IPS-20b (cell line): ENCODE measurements at regions not wholly inside any gene's neighbourhood (a gene's known extent, or its start where the extent isn't known, plus 50 kb on each side); places are given as distances from the start of the nearest gene placed in this dataset.
"Not testable (repeated sequence)": the region's sequence is repeated elsewhere in the genome, so short reads cannot be mapped to it uniquely, and the experiment has no call there.

Experiments
- H3K27ac ChIP-seq: one replicate; pipeline ENCODE4 v1.5.1; 2013; ENCODE audit warnings: low read length
- H3K27me3 ChIP-seq: 2 replicates; pipeline ENCODE4 v1.6.1; 2013; ENCODE audit warnings: mild to moderate bottlenecking, low read length, inconsistent platforms; ENCODE audit not compliant: insufficient read depth
- H3K36me3 ChIP-seq: 2 replicates; pipeline ENCODE4 v1.6.1; 2013; ENCODE audit warnings: low read depth, mild to moderate bottlenecking, inconsistent platforms, low read length, moderate library complexity; ENCODE audit not compliant: insufficient read depth
- H3K4me1 ChIP-seq: 2 replicates; pipeline ENCODE4 v1.6.1; 2013; ENCODE audit warnings: mild to moderate bottlenecking, control low read depth, inconsistent platforms, low read length, moderate library complexity; ENCODE audit not compliant: insufficient read depth
- H3K4me3 ChIP-seq: 2 replicates; pipeline ENCODE4 v1.5.1; 2013; ENCODE audit warnings: mild to moderate bottlenecking, low read length, inconsistent platforms
- H3K9ac ChIP-seq: 2 replicates; pipeline ENCODE4 v1.6.1; 2013; ENCODE audit warnings: low read depth, mild to moderate bottlenecking, inconsistent platforms, low read length, moderate library complexity
- H3K9me3 ChIP-seq: 2 replicates; pipeline ENCODE4 v1.6.1; 2013; ENCODE audit warnings: mild to moderate bottlenecking, low read depth, low read length, inconsistent platforms; ENCODE audit not compliant: insufficient read depth

DNA sequence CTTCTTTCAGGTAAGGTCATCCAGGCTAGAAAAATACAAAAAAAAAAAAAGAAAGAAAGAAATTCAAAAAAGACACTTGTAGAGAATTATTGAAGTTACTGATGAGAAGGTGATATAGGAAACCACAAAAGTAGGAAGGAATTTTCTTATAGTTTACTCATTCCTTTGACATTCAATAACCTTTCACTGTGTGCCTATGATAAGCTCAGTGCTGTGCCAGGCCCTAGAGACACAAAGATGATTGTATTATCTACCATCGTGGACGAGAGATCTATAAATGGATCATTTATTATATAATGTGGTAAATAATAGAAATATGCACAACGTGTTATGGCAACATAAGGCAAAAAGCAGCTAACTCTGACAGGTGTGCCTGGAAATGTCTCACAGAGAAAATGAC lies 109.6 kb upstream of the NGF start:
- H3K36me3 ChIP-seq = no peaks in the 10 kb centered on the region
- no peak overlapping the region for H3K4me3 ChIP-seq
- H3K27me3 ChIP-seq = no peaks in the 10 kb centered on the region

DNA sequence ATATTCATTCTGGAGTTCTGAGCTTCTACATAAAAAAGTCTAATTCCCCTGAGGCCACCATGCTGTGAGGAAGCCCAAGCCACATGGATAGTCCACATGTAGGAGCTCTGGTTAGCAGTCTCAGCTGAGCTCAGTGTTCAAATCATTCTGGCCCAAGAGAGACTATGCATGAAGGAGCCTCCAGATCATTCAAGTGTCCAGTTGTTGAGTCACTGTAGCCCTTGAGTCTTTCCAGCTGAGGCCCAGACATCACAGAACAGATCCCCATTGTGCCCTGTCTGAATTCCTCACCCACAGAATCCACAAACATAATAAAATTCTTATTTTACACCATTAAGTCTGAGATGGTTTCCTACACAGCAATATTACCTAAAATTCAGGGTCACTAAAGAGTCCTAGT lies 107.0 kb upstream of the NGF start:
- H3K4me1 ChIP-seq = no peaks in the 10 kb centered on the region
- no peak overlapping the region for H3K4me3 ChIP-seq
- no peak overlapping the region for H3K9ac ChIP-seq
- H3K9me3 ChIP-seq = no peaks in the 10 kb centered on the region
- H3K27ac ChIP-seq = no peak overlapping the region
- no peaks in the 10 kb centered on the region for H3K27me3 ChIP-seq
- no peaks in the 10 kb centered on the region for H3K36me3 ChIP-seq

More for the DNA sequence above, 109.6 kb upstream of the NGF start:
- Histone ChIP-seq H3K9ac (no peak overlapping the region), H3K4me1 (no peaks in the 10 kb centered on the region), H3K9me3 (no peaks in the 10 kb centered on the region), H3K27ac (no peak overlapping the region)

DNA sequence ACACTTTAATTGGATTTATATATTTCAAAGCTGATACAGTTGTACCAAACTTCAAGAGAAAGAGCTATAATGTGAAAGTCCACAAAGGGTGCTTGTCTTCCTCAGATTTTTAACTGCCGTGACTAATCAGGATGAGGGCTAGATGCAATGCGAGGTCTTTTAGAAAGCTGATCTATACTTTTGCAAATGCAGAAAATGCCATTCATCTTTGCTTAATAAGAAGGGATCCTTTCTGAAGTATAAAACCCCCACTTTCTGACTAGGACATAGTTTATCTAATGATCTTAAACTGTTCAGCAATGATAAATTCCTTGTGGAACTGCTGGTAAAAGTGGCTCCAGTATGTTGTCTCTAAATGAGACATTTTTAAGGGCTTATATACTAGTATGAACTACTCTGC lies 102.7 kb upstream of the NGF start:
- Histone ChIP-seq H3K4me1 (peaks cover 15% of the 10 kb centered on the region; the same call in 1 of the 2 replicates), H3K9me3 (no peaks in the 10 kb centered on the region), H3K4me3 (no peak overlapping the region), H3K36me3 (no peaks in the 10 kb centered on the region), H3K27ac (no peak overlapping the region), H3K9ac (no peak overlapping the region), H3K27me3 (no peaks in the 10 kb centered on the region)

DNA sequence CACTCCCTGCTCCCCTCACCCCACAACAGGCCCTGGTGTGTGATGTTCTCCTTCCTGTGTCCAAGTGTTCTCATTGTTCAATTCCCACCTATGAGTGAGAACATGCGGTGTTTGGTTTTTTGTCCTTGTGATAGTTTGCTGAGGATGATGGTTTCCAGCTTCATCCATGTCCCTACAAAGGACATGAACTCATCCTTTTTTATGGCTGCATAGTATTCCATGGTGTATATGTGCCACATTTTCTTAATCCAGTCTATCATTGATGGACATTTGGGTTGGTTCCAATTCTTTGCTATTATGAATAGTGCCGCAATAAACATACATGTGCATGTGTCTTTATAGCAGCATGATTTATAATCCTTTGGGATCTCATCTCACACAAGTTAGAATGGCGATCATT lies 101.5 kb upstream of the NGF start:
- H3K27ac ChIP-seq, H3K36me3 ChIP-seq, H3K9me3 ChIP-seq, H3K9ac ChIP-seq, H3K4me3 ChIP-seq, H3K27me3 ChIP-seq: not testable (repeated sequence)
- peaks cover 15% of the 10 kb centered on the region; the same call in 1 of the 2 replicates for H3K4me1 ChIP-seq

DNA sequence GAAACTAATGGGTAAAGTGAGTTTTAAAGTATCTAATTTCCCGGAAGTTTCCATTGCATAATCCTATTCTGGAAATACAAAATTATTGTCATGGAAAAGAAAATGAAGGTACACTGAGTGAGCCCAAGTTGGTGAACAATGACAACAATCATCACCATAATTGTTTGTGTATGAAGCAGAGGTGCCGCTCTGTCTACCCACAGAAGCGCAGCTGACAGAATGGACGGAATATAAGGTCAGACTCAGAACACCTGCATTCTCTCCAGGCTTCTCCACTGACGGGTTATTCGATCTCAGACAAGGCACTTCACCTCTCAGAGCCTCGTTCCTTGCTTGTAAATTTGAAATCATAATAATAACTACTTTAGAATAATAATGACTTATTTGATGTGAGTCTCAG lies 99.1 kb upstream of the NGF start:
- Histone ChIP-seq H3K4me1 (peaks cover 15% of the 10 kb centered on the region; the same call in 1 of the 2 replicates), H3K27me3 (no peaks in the 10 kb centered on the region), H3K27ac (no peak overlapping the region), H3K4me3 (no peak overlapping the region), H3K36me3 (no peaks in the 10 kb centered on the region), H3K9me3 (no peaks in the 10 kb centered on the region), H3K9ac (no peak overlapping the region)

DNA sequence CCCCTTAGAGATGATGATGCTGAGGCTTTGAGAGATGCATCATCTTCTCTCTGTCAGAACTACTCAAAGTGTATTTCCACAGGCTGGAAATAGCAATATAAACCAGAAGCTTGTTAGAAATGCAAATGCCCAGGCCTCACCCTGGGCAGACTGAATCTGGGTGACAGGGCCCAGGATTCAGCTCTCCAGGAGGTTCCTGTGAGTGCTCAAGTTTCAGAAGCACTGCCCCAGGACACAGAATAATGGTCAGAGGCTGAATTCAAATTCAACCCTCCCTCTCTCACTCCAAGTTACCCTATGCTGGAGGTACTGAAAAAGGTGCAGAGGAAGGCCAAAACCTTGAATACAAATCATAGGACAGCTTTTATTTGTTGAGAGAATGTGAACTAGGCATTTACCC lies 98.5 kb upstream of the NGF start:
- H3K4me1 ChIP-seq = peaks cover 15% of the 10 kb centered on the region; the same call in 1 of the 2 replicates
- no peak overlapping the region for H3K4me3 ChIP-seq
- no peak overlapping the region for H3K9ac ChIP-seq
- no peaks in the 10 kb centered on the region for H3K36me3 ChIP-seq
- no peak overlapping the region for H3K27ac ChIP-seq
- H3K27me3 ChIP-seq = no peaks in the 10 kb centered on the region
- no peaks in the 10 kb centered on the region for H3K9me3 ChIP-seq

DNA sequence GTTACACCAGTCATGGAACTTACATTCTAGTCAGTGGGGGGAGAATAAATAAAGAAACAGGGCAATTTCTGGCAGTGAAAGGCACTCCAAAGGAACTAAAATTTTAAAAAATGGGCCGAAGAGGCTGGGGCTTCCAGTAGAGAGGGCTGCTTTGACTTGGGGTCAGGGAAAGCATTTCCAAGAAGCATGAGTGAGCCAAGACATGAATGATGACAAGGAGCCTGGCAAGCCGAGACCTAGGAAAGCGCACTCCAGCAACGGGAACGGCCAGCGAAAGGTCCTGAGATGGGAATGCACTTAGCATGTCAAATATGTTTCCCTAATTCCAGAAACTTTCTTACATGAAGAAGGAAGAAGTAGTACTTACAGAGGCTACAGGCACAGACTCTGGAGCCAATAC lies 95.4 kb upstream of the NGF start:
- H3K27ac ChIP-seq = no peak overlapping the region

DNA sequence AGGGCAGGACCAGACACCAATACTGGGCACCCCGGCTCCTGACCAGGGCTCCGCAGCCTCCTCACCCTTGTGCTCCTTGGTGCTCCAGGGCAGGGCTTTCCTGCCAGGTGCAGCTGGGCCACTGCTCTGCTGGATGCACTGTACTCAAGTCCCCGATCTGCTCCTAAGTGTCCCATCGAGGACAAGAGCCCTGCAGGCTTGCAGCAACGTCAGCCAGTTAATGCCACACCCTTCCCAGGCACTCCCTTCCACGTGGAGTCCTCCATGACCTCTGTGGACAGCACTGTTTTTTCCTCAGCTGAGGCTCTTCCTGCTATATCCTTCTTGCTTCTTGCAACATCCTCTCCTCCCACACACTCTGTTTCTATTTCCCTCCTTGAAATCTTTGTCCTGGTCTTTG lies 94.0 kb upstream of the NGF start:
- H3K27me3 ChIP-seq = no peaks in the 10 kb centered on the region
- no peaks in the 10 kb centered on the region for H3K36me3 ChIP-seq
- no peak overlapping the region for H3K9ac ChIP-seq
- H3K27ac ChIP-seq = no peak overlapping the region
- no peaks in the 10 kb centered on the region for H3K9me3 ChIP-seq
- H3K4me1 ChIP-seq = peaks cover 6% of the 10 kb centered on the region; the same call in 1 of the 2 replicates
- H3K4me3 ChIP-seq = no peak overlapping the region

More for the DNA sequence above, 95.4 kb upstream of the NGF start:
- H3K4me3 ChIP-seq = no peak overlapping the region
- H3K4me1 ChIP-seq = peaks cover 15% of the 10 kb centered on the region; the same call in 1 of the 2 replicates
- H3K36me3 ChIP-seq = no peaks in the 10 kb centered on the region
- no peaks in the 10 kb centered on the region for H3K9me3 ChIP-seq
- H3K27me3 ChIP-seq = no peaks in the 10 kb centered on the region
- H3K9ac ChIP-seq = no peak overlapping the region

DNA sequence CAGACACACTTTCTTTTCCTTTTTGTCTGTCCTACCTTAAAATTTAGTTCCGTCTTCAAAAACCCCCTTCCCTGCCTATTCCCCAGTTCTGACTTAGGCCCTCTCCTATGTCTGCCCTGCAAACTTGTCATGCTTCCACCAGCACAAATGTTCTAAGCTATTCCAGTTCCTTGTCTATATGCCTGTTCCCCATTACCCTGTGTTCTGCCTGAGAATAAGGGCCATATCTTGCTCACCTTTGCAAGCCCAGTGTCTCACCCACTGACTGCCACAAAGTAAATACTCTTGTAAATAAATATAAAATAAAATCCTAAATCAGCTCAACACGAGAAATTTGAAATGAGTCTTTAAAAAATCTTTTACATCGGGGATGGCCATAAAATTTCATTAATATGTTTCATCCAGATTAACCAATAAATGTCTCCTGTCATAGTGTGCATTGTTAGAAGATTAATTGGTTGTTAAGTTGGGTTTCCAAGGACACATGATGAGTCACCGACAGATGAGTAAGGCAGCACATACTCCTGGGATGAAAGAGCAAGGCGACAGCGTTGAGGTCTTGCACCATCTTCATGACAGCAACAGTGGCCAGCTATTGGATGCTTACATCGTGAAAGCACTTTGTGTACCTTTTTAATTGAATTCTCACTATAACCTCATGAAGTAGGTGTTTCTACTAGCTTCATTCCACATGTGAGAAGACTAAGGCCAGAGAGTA lies 92.6 kb upstream of the NGF start:
- H3K27ac ChIP-seq = no peak overlapping the region
- no peaks in the 10 kb centered on the region for H3K36me3 ChIP-seq
- H3K4me3 ChIP-seq = no peak overlapping the region
- H3K27me3 ChIP-seq = no peaks in the 10 kb centered on the region
- H3K4me1 ChIP-seq = no peaks in the 10 kb centered on the region
- H3K9ac ChIP-seq = no peak overlapping the region
- H3K9me3 ChIP-seq = no peaks in the 10 kb centered on the region

DNA sequence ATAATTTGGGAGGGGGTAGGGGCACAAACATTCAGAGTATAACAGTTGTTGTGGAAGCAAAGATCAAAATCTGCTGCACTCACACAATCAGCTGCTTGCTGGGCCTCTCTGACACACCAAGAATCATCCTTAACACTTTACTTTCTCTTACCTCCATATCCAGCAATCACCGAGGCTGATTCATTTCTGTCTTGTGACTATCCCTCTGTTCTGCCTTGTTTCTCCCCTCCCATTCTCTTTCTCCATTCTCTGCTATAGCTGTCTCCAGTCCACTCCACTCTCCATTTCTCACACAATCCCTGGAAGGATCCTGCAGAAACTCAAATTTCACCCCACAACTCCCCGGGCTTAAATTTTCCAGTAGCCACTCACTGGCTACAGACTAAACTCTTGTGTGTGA lies 91.8 kb upstream of the NGF start:
- H3K4me3 ChIP-seq = no peak overlapping the region
- no peaks in the 10 kb centered on the region for H3K9me3 ChIP-seq
- H3K4me1 ChIP-seq = no peaks in the 10 kb centered on the region
- no peaks in the 10 kb centered on the region for H3K27me3 ChIP-seq
- H3K36me3 ChIP-seq = no peaks in the 10 kb centered on the region
- no peak overlapping the region for H3K27ac ChIP-seq
- H3K9ac ChIP-seq = no peak overlapping the region

DNA sequence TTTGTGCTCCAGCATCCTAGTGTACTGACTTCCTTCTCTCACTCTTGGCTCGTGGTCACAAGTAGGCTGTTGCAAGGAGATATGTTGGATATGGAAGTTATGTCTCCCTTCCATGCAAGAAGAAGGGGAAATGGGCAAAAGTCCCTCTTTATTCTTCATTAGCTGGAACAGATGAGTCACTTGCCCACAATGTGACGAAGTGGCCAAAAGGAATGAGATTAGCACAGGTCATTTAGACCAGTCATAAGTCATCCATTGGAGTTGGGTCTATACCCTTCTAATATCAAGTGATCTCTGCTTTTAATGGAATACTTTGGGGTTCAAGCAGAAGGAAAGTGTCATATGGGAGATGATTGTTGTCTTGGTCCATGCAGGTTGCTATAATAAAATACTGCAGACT lies 91.2 kb upstream of the NGF start:
- Histone ChIP-seq H3K4me3 (no peak overlapping the region), H3K36me3 (no peaks in the 10 kb centered on the region), H3K9me3 (no peaks in the 10 kb centered on the region), H3K27ac (no peak overlapping the region), H3K27me3 (no peaks in the 10 kb centered on the region), H3K9ac (no peak overlapping the region), H3K4me1 (no peaks in the 10 kb centered on the region)

DNA sequence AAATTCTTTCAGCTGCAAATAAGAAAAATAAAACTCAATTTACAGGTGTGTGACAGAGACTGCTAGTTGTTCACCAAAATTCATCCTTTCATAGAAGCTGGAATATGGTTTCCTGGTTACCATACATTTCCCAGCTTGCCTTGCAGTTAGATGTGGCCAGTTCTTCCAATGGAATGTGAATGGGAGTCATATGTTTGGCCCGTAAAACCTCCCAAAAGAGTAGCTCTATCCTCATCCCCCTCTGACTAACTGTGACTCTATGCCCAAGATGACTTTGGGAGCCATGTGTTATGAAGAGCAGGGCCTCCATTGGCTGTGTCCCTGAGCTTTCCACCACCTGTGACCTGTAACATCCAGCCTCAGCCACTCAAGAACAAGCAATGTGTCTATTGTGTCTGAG lies 90.6 kb upstream of the NGF start:
- Histone ChIP-seq H3K27me3 (no peaks in the 10 kb centered on the region), H3K4me1 (no peaks in the 10 kb centered on the region), H3K4me3 (no peak overlapping the region), H3K27ac (no peak overlapping the region), H3K36me3 (no peaks in the 10 kb centered on the region), H3K9me3 (no peaks in the 10 kb centered on the region), H3K9ac (no peak overlapping the region)
